ENCODE measurements at regions not wholly inside any gene's neighbourhood (a gene's known extent, or its start where the extent isn't known, plus 50 kb on each side); places are given as distances from the start of the nearest gene placed in this dataset.
A peak's percentile ranks its signal among the peaks of the same experiment; 100 is the strongest.

DNA sequence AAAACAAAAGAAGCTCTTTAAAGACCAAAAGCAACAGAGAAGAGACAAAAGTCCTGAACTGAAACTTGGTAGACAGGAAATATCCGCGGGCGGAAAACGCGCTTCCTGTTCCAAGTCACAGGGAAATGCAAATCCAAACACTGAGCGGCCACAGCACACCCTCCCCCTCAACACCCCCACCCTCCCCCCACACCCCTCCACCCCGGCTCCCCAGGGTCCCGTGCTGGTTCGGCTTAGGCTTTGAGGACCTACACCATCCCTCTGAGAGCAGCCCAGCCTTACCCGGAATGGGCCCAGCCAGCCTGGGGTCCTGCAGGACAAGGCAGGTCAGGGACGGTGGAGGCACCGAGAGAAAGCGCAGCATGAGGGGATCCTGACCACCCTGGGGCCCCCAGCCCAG, 160.4 kb downstream of the BRD1 start:
- H3K27ac ChIP-seq: peak overlapping the region in 3 of 4 donors; percentile 23 to 39 (median 39)
- no peak for DNase-seq
- H3K4me1 ChIP-seq: peaks cover 0 to 15% (median 4%) of the 10 kb centered on the region in 3 donors

DNA sequence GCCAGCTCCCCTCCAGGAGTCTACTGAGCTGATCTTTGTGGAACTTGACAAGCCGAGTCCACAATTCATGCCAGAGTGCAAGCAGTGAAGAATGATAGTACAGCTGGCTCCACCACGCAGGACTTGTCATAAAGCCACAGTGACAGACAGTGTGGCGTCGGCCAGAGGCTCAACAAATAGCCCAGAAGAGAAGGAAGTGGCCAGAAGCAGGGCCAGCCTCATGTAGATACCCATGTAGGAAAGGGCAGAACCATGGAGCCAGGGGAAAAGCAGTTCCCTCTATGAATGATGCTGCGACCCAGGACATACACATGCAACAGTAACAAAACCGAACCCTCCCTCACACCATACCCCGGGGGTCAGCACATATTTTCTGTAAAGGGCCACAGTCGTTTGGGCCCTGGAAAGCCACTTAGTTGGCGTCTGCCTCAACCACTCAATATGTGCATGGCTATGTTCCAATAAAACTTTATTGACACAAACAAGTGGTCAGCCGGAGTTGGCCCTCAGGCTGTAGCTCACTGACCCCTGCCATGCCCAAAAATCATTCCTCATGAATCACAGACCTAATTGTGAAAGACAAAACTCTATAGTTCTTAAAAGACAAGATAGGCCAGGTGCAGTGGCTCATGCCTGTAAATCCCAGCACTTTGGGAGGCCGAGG, 161.4 kb downstream of the BRD1 start:
- H3K27ac ChIP-seq: peak overlapping the region in 3 of 4 donors; percentile 23 to 66 (median 49)

More for the DNA sequence above, 160.4 kb downstream of the BRD1 start:
- 23 to 41% methylated on average over 6 to 8 of the region's 13 CpGs for WGBS, 2 donors
- Histone ChIP-seq H3K36me3 (no peaks in the 10 kb centered on the region), H3K9me3 (no peaks in the 10 kb centered on the region), H3K4me3 (peak overlapping the region in 1 of 4 donors; percentile 39), H3K27me3 (peaks cover 6 to 81% (median 11%) of the 10 kb centered on the region in 4 donors)
- TF ChIP-seq POLR2A (IDR thresholded peaks at IDR 0.05): no peak
- TF ChIP-seq CTCF (IDR thresholded peaks at IDR 0.05): no peak
- intact Hi-C loops (cut with DNase I): no loop called here

DNA sequence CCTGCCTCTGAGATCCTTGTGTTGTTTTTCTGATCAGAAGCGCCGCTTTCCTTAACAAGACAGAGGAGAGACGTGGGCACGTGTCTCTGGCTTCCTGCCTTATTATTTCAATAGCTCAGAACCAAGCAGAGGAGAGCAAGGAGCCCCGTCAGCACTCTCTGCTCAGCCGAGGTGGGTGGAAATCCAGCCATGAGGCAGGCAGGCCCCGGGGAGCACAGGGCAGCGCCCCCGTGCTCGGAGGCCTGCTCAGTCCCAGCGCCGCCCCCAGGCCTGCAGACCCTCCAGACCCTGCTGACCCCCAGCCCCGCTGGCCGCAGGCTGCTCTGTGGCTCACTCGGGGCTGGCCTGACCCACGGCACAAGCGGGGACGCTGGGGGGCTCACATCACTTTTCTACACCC, 162.8 kb downstream of the BRD1 start:
- intact Hi-C loops (cut with DNase I): no loop called here
- Histone ChIP-seq H3K27ac (no peak overlapping the region), H3K27me3 (peaks cover 0 to 69% (median 0%) of the 10 kb centered on the region in 4 donors), H3K36me3 (no peaks in the 10 kb centered on the region), H3K9me3 (no peaks in the 10 kb centered on the region), H3K4me1 (peaks cover 0 to under 1% (median 0%) of the 10 kb centered on the region in 3 donors), H3K4me3 (no peak overlapping the region)
- WGBS, 2 donors: no CpG with 5 or more reads among the region's 18 CpGs
- no peak for DNase-seq
- no peak for TF ChIP-seq POLR2A (IDR thresholded peaks at IDR 0.05)
- TF ChIP-seq CTCF (IDR thresholded peaks at IDR 0.05): no peak

More for the DNA sequence above, 161.4 kb downstream of the BRD1 start:
- H3K36me3 ChIP-seq: no peaks in the 10 kb centered on the region
- no peak overlapping the region for H3K4me3 ChIP-seq
- H3K4me1 ChIP-seq: peaks cover 0 to 14% (median 4%) of the 10 kb centered on the region in 3 donors
- 73 to 77% methylated on average over 5 to 10 of the region's 11 CpGs for WGBS, 2 donors
- TF ChIP-seq CTCF (IDR thresholded peaks at IDR 0.05) (no peak), POLR2A (IDR thresholded peaks at IDR 0.05) (no peak)
- intact Hi-C loops (cut with DNase I): no loop called here
- H3K9me3 ChIP-seq: no peaks in the 10 kb centered on the region
- no peak for DNase-seq
- H3K27me3 ChIP-seq: peaks cover 6 to 75% (median 7%) of the 10 kb centered on the region in 4 donors

DNA sequence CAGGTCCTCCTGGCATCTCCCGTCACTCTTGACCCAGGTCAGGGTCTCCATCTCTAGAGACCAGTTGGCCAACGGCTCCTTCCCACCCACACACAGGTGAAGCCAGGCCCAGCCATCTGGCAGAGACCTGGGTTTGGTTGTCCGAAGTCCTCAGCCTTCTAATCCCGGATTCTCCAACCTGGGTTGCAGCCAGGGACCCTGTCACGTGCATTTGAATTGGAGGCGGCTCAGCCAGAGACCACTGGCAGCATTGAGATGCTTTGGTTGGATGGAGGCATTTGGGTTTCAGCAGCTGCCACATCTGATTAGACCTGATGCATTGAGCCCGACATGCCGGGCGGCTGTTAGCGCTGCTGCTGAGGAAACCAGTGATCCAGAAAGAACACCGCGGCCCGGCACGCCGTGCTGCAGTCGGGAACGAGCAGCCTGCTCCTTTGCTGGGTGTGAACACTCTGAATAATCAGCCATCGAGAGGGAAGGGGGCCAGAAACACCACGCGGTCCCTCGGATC, 163.2 kb downstream of the BRD1 start:
- Histone ChIP-seq H3K27ac (no peak overlapping the region), H3K27me3 (peaks cover 0 to 64% (median 0%) of the 10 kb centered on the region in 4 donors), H3K4me1 (no peaks in the 10 kb centered on the region), H3K9me3 (no peaks in the 10 kb centered on the region), H3K4me3 (no peak overlapping the region), H3K36me3 (no peaks in the 10 kb centered on the region)
- DNase-seq: no peak
- no peak for TF ChIP-seq POLR2A (IDR thresholded peaks at IDR 0.05)
- no peak for TF ChIP-seq CTCF (IDR thresholded peaks at IDR 0.05)
- 79 to 80% methylated on average over 3 to 17 of the region's 21 CpGs for WGBS, 2 donors
- intact Hi-C loops (cut with DNase I): no loop called here

GRCh38 chr22:49663823-49664222, 163.8 kb downstream of the BRD1 start:
- no peak overlapping the region for H3K27ac ChIP-seq
- no peaks in the 10 kb centered on the region for H3K4me1 ChIP-seq
- no peaks in the 10 kb centered on the region for H3K9me3 ChIP-seq
- no peak for DNase-seq
- peaks cover 0 to 58% (median 0%) of the 10 kb centered on the region in 4 donors for H3K27me3 ChIP-seq
- 67 to 79% methylated on average over 4 to 5 of the region's 7 CpGs for WGBS, 2 donors
- H3K36me3 ChIP-seq: no peaks in the 10 kb centered on the region
- no peak for TF ChIP-seq CTCF (IDR thresholded peaks at IDR 0.05)
- no peak for TF ChIP-seq POLR2A (IDR thresholded peaks at IDR 0.05)
- H3K4me3 ChIP-seq: no peak overlapping the region
- intact Hi-C loops (cut with DNase I): no loop called here

All from esophagus squamous epithelium (tissue), 5 donors.